CD4-positive, alpha-beta T cell (primary cell): ENCODE measurements at regions not wholly inside any gene's neighbourhood (a gene's known extent, or its start where the extent isn't known, plus 50 kb on each side); places are given as distances from the start of the nearest gene placed in this dataset.

Experiments
- ATAC-seq: fragments of 200-7000 bp; cut with Tn5 transposase; one replicate; pipeline ENCODE4 v1.10.0; 2022; ENCODE audit warnings: mild to moderate bottlenecking; ENCODE audit not compliant: poor library complexity
- CTCF ChIA-PET: fragments of 350-600 bp; sonication (Branson Sonifier 250); formaldehyde crosslinking; loops from one replicate; lab custom pipeline; 2021; ENCODE audit warnings: antibody characterized with exemption, inconsistent platforms; lab: Charles Lee
- POLR2A ChIA-PET: fragments of 350-600 bp; sonication (Branson Sonifier 250); formaldehyde crosslinking; loops from one replicate; lab custom pipeline; 2021; ENCODE audit warnings: antibody characterized with exemption, inconsistent platforms; lab: Charles Lee
- DNase-seq, 14 experiments: peaks; one replicate each; pipeline ENCODE4 v3.0.0-alpha.2; 2013 to 2020; ENCODE audit warnings: mixed read lengths in 2 of 14
- H3K27ac ChIP-seq, 2 donors: one replicate each; pipeline versions ENCODE4 v1.5.1 to v1.7.0; 2013; ENCODE audit warnings: low read length in 2 of 2, low read depth in 1 of 2, mild to moderate bottlenecking in 1 of 2
- H3K27me3 ChIP-seq, 2 experiments: 1 replicate in 1 of 2; 2 replicates in 1 of 2; pipeline versions ENCODE4 v1.6.1 to v1.7.0; 2013; ENCODE audit warnings: low read length in 2 of 2, control low read depth in 1 of 2, mild to moderate bottlenecking in 1 of 2, moderate library complexity in 1 of 2; ENCODE audit not compliant: insufficient read depth in 2 of 2, control insufficient read depth in 1 of 2
- H3K36me3 ChIP-seq: one replicate; pipeline ENCODE4 v1.6.1; 2013; ENCODE audit warnings: low read length, control low read depth; ENCODE audit not compliant: insufficient read depth
- H3K4me1 ChIP-seq: one replicate; pipeline ENCODE4 v1.6.1; 2013; ENCODE audit warnings: low read length, control low read depth; ENCODE audit not compliant: insufficient read depth
- H3K4me3 ChIP-seq: one replicate; pipeline ENCODE4 v1.5.1; 2013; ENCODE audit warnings: mild to moderate bottlenecking, low read length, moderate library complexity
- H3K9me3 ChIP-seq, 2 experiments: 1 replicate in 1 of 2; 2 replicates in 1 of 2; pipeline versions ENCODE4 v1.6.1 to v1.7.0; 2013; ENCODE audit warnings: low read length in 2 of 2, mild to moderate bottlenecking in 2 of 2, control low read depth in 1 of 2, moderate library complexity in 1 of 2; ENCODE audit not compliant: control insufficient read depth in 1 of 2, insufficient read depth in 1 of 2
- H3K27ac Mint-ChIP-seq: one replicate; pipeline ENCODE4 v1.8.0; 2020; ENCODE audit warnings: mixed read lengths
- H3K27me3 Mint-ChIP-seq: one replicate; pipeline ENCODE4 v1.8.0; 2021; ENCODE audit warnings: mixed read lengths
- H3K36me3 Mint-ChIP-seq: one replicate; pipeline ENCODE4 v1.8.0; 2021; ENCODE audit warnings: low read depth, mixed read lengths
- H3K4me1 Mint-ChIP-seq: one replicate; pipeline ENCODE4 v1.8.0; 2021; ENCODE audit warnings: low read depth, mixed read lengths
- H3K4me3 Mint-ChIP-seq: one replicate; pipeline ENCODE4 v1.8.0; 2020; ENCODE audit warnings: mild to moderate bottlenecking, mixed read lengths
- H3K9me3 Mint-ChIP-seq: one replicate; pipeline ENCODE4 v1.8.0; 2020; ENCODE audit warnings: mixed read lengths
- CTCF ChIP-seq: fragments of 200-600 bp; IDR thresholded peaks from one replicate; pipeline ENCODE4 v1.8.0; 2022; ENCODE audit warnings: antibody characterized with exemption, mild to moderate bottlenecking
- intact Hi-C, 2 experiments: fragments of 100-400 bp; cut with DNase I in 1 of 2; cut with micrococcal nuclease in 1 of 2; formaldehyde crosslinking; loops; one replicate each; pipeline versions ENCODE4 v1.15.1 to v1.9.0; 2023 to 2025; cut with DNase I, micrococcal nuclease

- Mint-ChIP-seq H3K4me1 (no peaks in the 10 kb centered on the region), H3K4me3 (no peak overlapping the region)
- TF ChIP-seq CTCF: no peak
Measured at GRCh38 chr2:175631245-175631623, 370.8 kb downstream of the LNPK start.

GRCh38 chr2:175630280-175631244, 371.5 kb downstream of the LNPK start:
- TF ChIP-seq CTCF: no peak
- Histone ChIP-seq H3K4me1 (no peaks in the 10 kb centered on the region), H3K27me3 (peaks cover 0 to 8% of the 10 kb centered on the region in 2 experiments), H3K4me3 (no peak overlapping the region), H3K9me3 (no peaks in the 10 kb centered on the region), H3K27ac (no peak overlapping the region), H3K36me3 (no peaks in the 10 kb centered on the region)
- Mint-ChIP-seq H3K4me3 (no peak overlapping the region), H3K4me1 (no peaks in the 10 kb centered on the region), H3K9me3 (no peaks in the 10 kb centered on the region), H3K36me3 (no peaks in the 10 kb centered on the region), H3K27ac (no peak overlapping the region), H3K27me3 (peaks cover 10% of the 10 kb centered on the region)
- DNase-seq: no peak
- intact Hi-C loops: no loop called here
- POLR2A ChIA-PET: no interaction called here
- CTCF ChIA-PET: no interaction called here
- no peak for ATAC-seq

More at GRCh38 chr2:175631245-175631623, 370.8 kb downstream of the LNPK start:
- H3K4me3 ChIP-seq: no peak overlapping the region
- H3K9me3 ChIP-seq: no peaks in the 10 kb centered on the region
- CTCF ChIA-PET: no interaction called here
- POLR2A ChIA-PET: no interaction called here
- H3K27ac Mint-ChIP-seq: no peak overlapping the region
- no peaks in the 10 kb centered on the region for H3K4me1 ChIP-seq
- no peaks in the 10 kb centered on the region for H3K36me3 Mint-ChIP-seq
- no peaks in the 10 kb centered on the region for H3K9me3 Mint-ChIP-seq
- ATAC-seq (no peak), DNase-seq (no peak)
- H3K27me3 ChIP-seq: peaks cover 0 to 6% of the 10 kb centered on the region in 2 experiments
- H3K27me3 Mint-ChIP-seq: peaks cover 10% of the 10 kb centered on the region
- no peak overlapping the region for H3K27ac ChIP-seq
- intact Hi-C loops: no loop called here
- no peaks in the 10 kb centered on the region for H3K36me3 ChIP-seq

GRCh38 chr2:175628243-175628642, 373.8 kb downstream of the LNPK start:
- Histone ChIP-seq H3K27me3 (peaks cover 0 to 8% of the 10 kb centered on the region in 2 experiments), H3K4me1 (no peaks in the 10 kb centered on the region), H3K4me3 (no peak overlapping the region), H3K9me3 (no peaks in the 10 kb centered on the region), H3K36me3 (no peaks in the 10 kb centered on the region), H3K27ac (no peak overlapping the region)
- Mint-ChIP-seq H3K4me3 (no peak overlapping the region), H3K9me3 (no peaks in the 10 kb centered on the region), H3K4me1 (no peaks in the 10 kb centered on the region), H3K27ac (no peak overlapping the region), H3K36me3 (no peaks in the 10 kb centered on the region), H3K27me3 (peaks cover 6% of the 10 kb centered on the region)
- ChIA-PET CTCF (no interaction called here), POLR2A (no interaction called here)
- ATAC-seq (no peak), DNase-seq (no peak)
- intact Hi-C loops: no loop called here
- TF ChIP-seq CTCF: no peak
